HG02588 (cell line): ENCODE measurements at regions not wholly inside any gene's neighbourhood (a gene's known extent, or its start where the extent isn't known, plus 50 kb on each side); places are given as distances from the start of the nearest gene placed in this dataset.
A peak's percentile ranks its signal among the peaks of the same experiment; 100 is the strongest.
"Not testable (repeated sequence)": the region's sequence is repeated elsewhere in the genome, so short reads cannot be mapped to it uniquely, and the experiment has no call there.

Source experiments
- ATAC-seq: cut with Tn5 transposase; IDR thresholded peaks from one replicate; pipeline ENCODE4 v1.9.1; 2021; ENCODE audit warnings: mild to moderate bottlenecking, moderate library complexity; ENCODE audit not compliant: unreplicated experiment

DNA sequence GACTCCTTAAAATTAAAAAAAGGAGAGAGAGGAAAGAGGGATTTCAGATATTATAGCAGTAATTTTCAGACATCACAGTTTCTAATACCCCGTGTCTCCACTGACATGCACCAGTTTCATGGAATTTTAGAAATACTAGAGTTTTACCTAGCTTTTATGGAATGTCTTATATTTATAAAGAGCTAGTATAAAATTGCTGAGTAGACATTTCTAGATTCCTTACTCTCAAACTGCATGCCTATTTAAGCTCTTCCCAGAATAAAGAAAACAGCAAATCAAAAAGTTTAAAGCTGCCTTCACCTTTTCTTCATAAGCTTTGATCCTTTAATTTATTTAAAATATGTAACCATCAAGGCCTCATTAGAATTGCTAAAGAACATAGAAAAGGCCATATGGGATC is 247.4 kb upstream of the IL12A start:
- no peak for ATAC-seq

DNA sequence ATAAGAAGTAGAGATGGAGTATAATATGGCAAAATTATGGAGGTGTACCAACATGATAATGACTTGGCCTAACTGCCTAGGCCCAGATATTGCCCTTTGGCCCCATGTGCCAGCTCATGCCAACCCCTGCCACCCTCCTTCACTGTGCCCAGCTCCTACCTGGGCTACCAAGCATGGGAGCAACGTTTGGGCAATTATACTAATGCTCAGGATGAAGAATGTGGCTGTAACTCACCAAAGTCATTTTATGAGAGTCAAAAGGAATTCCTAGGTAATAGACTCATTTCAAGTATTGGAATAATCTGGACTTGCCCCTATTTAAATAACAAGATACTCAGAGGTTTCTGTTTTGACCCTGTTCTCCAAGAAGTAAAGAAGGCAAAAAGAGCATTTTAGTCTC is 240.2 kb upstream of the IL12A start:
- ATAC-seq: no peak

DNA sequence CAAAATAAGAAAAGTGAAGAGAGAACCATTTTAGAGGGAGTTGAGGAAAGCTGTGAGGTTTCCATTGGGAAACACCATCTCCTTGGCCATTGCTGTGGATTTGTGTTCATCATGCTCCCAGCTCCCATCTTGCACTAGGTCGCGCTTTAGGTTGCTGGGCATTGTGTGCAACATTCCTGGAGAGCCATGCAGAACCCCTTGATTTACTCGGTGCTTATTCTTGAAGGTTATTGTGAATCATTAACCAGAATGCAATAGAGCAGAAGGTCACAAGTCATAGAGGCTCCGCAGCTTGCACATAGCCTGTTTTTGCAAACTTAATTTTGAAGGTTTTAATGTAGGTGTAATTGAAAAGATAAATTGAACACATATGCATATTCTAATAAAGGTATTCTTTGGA is 239.2 kb upstream of the IL12A start:
- no peak for ATAC-seq

DNA sequence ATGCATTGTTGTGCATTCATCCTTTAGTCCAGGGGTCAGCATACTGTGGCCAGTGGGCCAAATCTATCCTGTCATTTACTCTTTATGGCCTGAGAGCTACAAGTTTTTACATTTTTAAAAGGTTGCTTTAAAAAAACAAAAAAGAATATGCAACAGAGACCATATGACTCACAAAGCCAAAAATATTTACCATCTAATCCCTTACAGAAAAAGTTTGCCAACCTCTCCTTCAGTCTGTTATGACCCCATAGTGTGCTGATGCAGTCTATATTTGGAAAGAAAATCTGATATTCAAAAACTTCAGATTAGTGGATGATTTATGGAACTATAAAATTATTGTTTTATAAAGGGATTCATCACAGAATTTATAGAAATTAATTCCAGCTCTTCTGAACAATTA is 237.5 kb upstream of the IL12A start:
- no peak for ATAC-seq

DNA sequence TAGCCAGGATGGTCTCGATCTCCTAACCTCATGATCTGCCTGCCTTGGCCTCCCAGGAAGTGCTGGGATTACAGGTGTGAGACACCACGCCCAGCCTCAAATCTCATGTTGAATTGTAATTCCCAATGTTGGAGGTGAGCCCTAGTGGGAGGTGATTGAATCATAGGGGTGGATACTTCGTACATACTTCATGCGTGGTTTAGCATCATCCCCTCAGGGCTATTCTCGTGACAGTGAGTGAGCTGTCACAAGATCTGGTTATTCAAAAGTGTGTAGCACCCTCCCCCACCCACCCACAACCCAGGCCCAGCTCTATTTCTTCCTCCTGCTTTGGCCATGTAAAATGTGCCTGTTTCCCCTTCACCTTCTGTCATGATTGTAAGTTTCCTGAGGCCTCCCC is 236.9 kb upstream of the IL12A start:
- ATAC-seq: no peak

DNA sequence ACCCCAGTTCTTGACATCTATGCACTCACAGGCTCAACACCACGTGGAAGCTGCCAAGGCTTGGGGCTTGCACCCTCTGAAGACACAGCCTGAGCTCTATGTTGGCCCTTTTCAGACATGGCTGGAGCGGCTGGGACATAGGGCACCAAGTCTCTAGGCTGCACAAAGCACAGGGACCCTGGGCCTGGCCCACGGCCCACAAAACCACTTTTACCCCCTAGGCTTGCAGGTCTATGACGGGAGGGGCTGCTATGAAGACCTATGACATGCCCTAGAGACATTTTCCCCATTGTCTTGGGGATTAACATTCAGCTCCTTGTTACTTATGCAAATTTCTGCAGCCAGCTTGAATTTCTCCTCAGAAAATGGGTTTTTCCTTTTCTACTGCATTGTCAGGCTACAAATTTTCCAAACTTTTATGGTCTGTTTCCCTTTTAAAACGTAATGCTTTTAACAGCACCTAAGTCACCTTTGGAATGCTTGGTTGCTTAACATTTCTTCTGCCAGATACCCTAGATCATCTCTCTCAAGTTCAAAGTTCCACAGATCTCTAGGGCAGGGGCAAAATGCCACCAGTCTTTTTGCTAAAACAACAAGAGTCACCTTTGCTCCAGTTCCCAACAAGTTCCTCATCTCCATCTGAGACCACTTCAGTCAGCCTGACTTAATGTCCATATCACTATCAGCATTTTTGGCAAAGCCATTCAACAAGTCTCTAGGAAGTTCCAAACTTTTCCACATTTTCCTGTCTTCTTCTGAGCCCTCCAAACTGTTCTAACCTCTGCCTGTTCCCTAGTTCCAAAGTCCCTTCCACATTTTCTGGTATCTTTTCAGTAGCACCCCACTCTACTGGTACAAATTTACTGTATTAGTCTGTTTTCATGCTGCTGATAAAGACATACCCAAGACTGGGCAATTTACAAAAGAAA is 232.1 kb upstream of the IL12A start:
- ATAC-seq: not testable (repeated sequence)

DNA sequence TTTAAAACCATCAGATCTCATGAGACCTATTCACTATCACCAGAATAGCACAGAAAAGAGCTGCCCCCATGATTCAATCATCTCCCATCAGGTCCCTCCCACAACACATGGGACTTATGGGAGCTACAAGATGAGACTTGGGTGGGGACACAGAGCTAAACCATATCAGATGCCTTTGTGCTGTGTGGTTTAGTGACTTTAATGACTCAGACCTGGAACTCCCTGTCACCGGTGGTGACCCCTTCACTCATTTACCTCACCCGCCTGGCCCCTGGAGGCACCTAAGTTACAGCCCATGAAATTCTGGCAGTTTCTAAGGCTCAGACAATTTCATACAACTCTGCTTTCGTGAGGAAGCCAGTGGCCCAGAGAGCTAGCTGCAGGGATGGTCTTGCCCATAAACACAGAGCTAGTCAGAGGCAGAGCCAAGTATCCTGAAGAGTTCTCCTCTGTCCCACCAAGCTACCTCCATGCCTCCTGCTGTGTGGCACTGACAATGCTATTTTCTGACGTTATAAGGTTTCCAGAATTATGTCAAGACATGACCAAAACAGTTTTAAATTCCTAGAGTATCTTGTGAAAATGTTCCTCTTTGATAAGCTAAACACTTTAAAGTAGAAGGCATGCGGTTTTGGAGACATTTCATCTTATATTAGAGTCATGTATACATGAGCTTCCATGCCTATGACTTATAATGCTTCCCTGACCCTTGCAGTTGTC is 231.1 kb upstream of the IL12A start:
- no peak for ATAC-seq

DNA sequence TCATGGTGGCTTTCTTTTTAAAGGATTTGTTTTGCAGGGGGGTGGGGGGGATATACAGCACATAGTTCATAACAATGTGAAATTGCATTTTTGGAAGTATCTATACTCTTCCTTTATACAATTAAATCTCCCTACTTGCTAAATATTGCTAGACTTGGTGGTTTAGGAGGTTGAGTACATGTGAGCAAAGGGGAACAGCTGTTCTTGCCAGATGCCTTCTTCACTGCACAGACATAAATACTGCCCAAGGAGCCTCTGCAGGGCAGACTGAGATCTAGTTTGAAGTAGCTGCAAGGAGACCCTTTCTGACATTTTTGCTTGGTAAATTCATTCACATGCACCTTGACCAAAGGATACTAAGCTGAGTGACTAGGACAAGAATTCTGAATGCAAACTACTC is 228.6 kb upstream of the IL12A start:
- no peak for ATAC-seq

DNA sequence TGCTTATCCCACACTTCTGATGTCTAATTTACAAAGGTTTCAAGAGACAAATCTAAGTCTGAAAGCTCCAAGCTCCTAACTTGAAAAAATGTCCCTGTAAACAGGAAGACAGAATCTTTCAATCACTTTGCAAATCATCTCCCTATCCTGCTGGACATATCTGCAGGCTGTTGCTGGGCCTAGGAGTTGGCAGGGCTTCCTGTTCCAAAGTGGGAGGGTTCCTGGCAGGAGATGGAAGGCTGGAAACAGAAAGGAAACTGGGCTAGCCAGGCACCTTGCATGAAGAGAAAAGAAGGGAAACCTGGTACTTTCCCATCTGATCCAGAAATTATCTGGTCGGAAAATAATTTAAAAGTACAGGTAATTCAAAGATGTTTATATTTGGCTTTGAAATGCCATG is 227.3 kb upstream of the IL12A start:
- ATAC-seq: no peak

DNA sequence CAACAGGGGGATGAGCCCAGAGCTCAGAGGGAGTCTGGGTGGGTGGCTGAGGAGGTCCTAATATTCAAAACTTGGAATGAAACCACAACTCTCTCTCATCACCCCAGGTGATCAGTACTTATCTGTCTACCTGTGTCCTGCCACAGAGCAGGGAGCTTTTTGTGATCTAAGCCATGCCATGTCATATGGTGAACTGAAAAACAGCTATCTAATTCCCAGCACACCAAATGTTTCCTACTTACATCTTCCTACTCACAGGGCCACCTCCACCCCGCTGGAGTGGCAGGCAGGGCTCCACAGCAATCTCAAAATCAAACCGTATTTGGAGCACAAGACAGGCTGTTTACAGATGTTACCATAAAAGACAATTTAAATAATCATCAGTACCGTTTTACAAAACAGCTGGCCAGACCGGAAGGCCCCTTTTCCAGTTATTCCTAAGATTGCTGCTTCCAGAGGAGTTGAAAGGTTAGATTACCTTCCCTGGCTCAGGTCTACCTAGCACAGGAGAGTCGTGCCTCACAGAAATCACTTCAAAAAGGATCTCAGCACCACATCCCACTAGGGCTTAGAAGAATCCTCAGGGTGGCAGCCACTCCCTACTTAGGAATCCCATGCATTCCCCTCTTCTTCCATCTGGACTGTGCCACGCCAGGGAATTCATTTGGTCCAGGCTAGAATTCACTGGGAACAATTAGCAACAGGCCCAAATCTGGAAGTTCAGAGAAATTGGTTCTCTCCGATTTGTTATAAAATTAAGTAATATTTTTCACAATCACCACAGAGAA is 226.6 kb upstream of the IL12A start:
- ATAC-seq: no peak

DNA sequence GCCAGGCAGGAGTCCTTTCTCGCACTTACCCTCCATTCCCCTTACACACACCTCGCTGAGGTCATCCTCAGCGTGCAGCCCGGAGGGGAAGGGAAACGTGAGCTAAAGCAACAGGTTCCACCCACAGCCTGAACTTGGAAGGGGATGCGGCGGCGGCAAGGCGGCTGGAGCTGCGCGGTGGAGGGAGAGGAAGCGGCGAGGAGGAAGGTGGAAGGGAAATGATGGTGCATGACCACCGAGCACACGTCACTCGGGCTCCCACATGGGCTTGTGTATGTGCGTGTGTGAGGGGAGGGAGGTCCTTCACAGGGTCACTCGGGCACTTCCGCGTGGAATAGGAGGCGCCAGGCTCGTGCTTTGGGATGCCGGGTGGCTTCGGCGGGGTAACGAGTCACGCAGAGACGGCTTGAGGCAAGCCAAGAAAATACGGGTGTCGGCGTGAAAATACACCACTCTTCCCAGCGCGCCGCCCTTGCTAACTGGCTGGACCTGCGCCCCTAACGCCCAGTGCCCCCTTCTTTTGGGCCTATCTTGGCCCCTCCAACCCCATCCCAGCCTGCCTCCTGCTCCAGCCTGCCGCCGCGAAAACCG is 225.5 kb upstream of the IL12A start:
- peak; percentile 35 for ATAC-seq

DNA sequence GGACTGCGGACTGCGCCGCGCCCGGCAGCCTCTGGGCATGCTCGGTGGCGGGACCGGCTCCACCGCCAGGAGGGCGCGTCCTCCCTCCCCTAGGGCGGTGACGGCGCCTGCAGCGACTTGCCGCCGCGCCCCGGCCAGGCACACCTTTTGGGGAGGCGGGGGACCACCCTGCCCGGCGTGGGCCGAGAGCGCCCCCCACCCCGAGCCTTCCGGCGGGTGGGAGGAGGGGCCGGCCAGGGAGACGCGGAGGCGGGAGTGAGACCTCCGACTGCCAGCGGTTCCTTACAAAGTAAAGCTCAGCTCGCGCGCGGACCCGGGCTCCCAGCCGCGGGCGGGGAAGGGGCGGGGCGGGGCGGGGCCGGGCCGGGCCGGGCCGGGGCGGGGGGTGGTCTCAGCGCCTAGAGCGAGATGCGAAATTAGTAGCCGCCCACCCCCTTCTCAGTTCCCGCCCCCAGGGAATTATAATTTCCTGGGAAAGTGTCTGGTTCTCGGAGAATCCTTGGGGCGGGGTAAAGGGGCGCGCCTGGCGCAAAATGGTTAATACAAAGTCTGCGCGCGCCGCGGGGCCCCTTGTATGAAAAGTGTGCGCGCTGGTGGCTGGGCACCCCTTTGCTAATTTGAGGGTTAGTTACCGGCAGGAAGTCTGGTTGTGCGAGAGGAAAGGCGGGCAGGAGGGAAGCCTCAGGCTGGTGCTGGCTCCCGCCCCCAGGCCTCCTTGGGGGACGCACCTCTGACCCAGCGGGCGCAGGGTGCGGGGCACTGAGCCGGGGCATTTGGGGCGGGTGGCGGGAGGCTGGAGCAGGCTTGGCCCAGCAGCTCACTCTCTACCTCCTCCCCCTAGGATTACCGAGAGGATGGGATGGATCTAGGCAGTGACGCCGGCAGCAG is 224.8 kb upstream of the IL12A start:
- peak; percentile 57 for ATAC-seq

DNA sequence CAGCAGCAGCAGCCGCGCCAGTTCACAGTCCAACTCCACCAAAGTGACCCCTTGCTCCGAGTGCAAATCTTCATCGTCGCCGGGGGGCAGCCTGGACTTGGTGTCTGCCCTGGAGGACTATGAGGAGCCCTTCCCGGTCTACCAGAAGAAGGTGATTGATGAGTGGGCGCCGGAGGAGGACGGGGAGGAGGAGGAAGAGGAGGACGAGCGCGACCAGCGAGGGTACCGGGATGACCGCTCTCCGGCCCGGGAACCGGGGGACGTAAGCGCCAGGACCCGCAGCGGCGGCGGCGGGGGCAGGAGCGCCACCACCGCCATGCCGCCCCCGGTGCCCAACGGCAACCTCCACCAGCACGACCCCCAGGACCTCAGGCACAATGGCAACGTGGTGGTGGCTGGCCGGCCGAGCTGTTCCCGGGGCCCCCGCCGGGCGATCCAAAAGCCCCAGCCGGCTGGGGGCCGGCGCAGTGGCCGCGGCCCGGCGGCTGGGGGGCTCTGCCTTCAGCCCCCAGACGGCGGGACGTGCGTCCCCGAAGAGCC is 224.1 kb upstream of the IL12A start:
- ATAC-seq: no peak

DNA sequence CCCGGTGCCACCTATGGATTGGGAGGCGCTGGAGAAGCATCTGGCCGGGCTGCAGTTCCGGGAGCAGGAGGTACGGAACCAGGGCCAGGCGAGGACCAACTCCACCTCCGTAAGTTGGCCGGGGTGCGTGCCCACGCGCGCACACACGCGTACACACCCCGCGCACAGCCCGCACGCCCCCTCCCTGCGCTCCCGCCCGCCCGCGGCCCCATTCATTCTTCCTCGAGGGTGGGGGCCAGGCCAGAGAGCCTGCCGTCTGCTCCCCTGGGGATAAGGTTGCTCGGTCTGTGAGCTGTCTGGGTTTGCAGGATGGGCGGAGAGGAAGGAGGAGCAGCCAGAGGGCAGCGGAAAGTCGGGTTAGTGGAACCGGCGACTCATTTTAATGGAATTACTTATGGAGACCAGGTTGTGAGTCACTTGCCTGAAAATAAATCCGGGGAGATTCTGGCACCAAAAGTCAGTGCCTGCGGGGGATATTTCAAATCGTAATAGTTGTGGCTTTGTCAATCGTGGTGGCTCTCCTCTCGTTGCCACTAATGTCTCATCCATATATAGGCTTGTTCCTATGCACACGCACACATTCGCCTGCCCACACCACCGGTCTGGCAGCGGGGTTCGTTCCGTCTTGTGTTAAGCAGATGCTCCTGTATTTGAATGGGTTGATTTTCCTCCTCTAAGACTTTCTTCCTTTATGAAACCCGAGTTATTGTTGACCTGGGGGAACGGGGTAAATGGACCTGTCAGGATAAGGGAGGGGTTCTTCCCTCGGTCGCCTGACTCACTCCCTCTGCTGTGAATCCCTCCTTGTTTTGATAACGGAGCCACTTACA is 223.4 kb upstream of the IL12A start:
- no peak for ATAC-seq

DNA sequence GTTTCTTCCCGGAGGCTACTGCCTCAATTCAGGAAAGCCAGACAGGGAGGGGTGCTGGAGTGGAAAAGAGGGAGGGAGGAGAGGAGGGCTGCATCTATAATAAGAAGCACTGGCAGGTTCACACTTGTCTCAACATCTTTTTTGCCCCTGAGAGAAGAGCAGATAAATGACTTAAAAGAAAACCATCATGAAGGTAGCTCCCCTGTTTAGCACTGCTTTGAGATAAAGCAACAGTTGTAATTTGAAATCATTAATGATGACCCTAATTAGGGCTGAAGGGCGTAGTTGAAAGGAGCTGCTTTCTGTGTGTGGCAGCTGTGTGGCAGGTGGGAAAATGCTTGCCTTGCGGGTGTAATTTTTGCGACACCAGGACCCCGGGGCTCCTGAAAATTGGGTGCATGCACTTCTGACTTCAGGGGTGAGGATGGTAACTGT is 222.8 kb upstream of the IL12A start:
- ATAC-seq: no peak

DNA sequence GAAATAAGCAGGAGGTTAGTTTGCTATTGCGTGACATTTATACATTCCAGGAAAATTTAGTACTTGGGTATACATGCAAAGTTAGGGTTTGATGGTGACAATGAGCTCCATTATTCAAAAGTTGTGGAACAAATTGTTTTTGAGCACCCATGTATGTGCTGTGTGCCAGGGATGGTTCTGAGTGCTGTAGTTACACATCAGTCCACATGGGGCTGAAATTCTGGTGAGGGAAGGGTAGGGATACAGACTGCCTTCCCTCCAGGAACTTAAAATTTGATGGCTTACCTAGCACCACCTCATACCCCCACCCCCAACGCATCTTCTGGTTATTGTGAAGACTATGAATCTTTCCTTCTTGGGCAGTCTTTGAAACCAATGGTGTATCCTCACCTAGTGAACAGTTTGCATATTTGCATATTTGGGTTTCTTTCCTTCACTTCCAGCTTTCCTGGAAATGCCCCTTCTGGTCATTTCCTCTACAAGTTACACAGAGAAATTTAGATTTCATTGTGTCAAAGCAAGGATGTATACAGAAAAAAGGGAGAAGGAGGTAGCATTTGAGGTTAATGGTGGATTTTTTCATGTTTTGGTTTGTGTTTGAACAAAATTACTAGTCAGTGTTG is 222.0 kb upstream of the IL12A start:
- no peak for ATAC-seq

DNA sequence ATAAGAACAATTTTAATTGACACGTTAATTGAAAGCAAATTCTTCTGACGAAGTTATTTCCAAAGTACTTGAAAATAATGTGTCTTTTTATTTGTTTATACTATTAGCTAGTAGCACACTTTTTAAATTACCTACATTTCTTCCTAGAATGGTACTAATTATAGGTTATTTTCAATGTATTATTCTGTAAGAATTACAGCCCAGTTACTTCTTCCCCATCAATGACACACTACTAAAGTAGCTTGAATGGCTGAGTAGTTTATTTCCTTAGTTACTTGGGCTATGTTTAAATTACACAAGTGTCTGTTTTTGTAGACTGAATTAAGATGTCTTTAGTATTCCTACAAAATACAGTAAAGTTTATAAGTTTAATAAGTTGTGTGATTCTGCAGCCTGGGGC is 217.6 kb upstream of the IL12A start:
- ATAC-seq: no peak

DNA sequence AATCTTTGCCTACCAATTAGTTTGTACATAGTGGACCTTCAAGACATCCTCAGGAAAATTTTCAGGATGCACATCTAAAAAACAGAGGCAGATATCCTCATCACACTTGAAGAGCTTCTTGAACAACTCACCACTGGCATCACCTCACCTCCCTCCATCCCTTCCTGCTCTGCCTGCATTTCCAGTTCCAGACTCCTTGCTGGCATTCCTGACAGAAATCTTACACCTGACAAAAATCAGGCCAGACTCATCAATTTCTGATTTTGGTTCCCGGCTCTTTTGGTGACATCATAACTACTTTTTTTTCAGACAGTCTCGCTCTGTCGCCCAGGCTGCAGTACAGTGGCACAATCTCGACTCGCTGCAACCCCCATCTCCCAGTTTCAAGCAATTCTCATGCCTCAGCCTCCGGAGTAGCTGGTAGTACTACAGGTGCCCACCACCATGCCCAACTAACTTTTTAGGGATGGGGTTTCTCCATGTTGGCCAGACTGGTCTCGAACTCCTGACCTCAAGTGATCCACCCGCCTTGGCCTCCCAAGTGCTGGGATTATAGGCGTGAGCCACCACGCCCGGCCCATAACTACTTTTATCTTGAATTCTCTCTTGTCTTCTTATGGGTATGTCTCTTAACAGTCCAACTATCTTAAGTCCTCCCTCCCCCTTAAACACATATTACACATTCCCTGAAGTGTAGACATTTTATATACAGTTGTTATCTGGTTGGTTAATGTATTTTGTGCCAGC is 216.6 kb upstream of the IL12A start:
- no peak for ATAC-seq
